CD14-positive monocyte (primary cell): ENCODE measurements at regions not wholly inside any gene's neighbourhood (a gene's known extent, or its start where the extent isn't known, plus 50 kb on each side); places are given as distances from the start of the nearest gene placed in this dataset.
"Not testable (repeated sequence)": the region's sequence is repeated elsewhere in the genome, so short reads cannot be mapped to it uniquely, and the experiment has no call there.

Experiments
- DNase-seq, 3 donors: peaks; one replicate each; pipeline ENCODE4 v3.0.0-alpha.2; 2011 to 2022
- H2AFZ ChIP-seq: 2 replicates; pipeline ENCODE4 v1.6.0; 2012; ENCODE audit warnings: mild to moderate bottlenecking, low read depth, low read length, inconsistent platforms; ENCODE audit not compliant: insufficient read depth, poor library complexity, severe bottlenecking
- H3K27ac ChIP-seq, 2 donors: 1 replicate in 1 of 2; 2 replicates in 1 of 2; pipeline ENCODE4 v1.5.1; 2012 to 2013; ENCODE audit warnings: low read length in 2 of 2, control low read depth in 1 of 2, inconsistent platforms in 1 of 2, low read depth in 1 of 2, mild to moderate bottlenecking in 1 of 2
- H3K27me3 ChIP-seq, 2 donors: one replicate each; pipeline versions ENCODE4 v1.6.0 to v1.6.1; 2011 to 2013; ENCODE audit warnings: low read length in 2 of 2; ENCODE audit not compliant: control insufficient read depth in 2 of 2, insufficient read depth in 2 of 2
- H3K36me3 ChIP-seq, 2 donors: replicated peaks in 1 of 2; 1 replicate in 1 of 2; 2 replicates in 1 of 2; pipeline versions ENCODE4 v1.5.1 to v1.6.1; 2012 to 2013; ENCODE audit warnings: low read length in 2 of 2, control low read depth in 1 of 2, inconsistent platforms in 1 of 2, mild to moderate bottlenecking in 1 of 2; ENCODE audit not compliant: insufficient read depth in 2 of 2, control insufficient read depth in 1 of 2
- H3K4me1 ChIP-seq, 2 donors: 1 replicate in 1 of 2; 2 replicates in 1 of 2; pipeline versions ENCODE4 v1.5.1 to v1.6.1; 2012 to 2013; ENCODE audit warnings: low read length in 2 of 2, control low read depth in 1 of 2, inconsistent platforms in 1 of 2, mild to moderate bottlenecking in 1 of 2, moderate library complexity in 1 of 2; ENCODE audit not compliant: insufficient read depth in 2 of 2, control insufficient read depth in 1 of 2
- H3K4me2 ChIP-seq: replicated peaks from 2 replicates; pipeline ENCODE3; 2012; ENCODE audit warnings: low read length, moderate library complexity, mild to moderate bottlenecking; ENCODE audit not compliant: poor library complexity, severe bottlenecking; ENCODE audit errors: extremely low read depth
- H3K4me3 ChIP-seq, 3 experiments: fragments of 200-600 bp in 1 of 3; sonication (generic) in 1 of 3; replicated peaks in 1 of 3; 1 replicate in 2 of 3; 2 replicates in 1 of 3; pipeline ENCODE4 v1.5.1; 2011 to 2013; ENCODE audit warnings: low read length in 3 of 3, mild to moderate bottlenecking in 3 of 3, control low read depth in 2 of 3, low read depth in 2 of 3, inconsistent platforms in 1 of 3, moderate library complexity in 1 of 3
- H3K79me2 ChIP-seq: 2 replicates; pipeline ENCODE4 v1.6.0; 2012; ENCODE audit warnings: mild to moderate bottlenecking, control low read depth, inconsistent platforms, low read length, moderate library complexity; ENCODE audit not compliant: insufficient read depth
- H3K9ac ChIP-seq: 2 replicates; pipeline ENCODE4 v1.6.0; 2017; ENCODE audit warnings: low read length, mild to moderate bottlenecking; ENCODE audit not compliant: insufficient read depth, poor library complexity, severe bottlenecking
- H3K9me3 ChIP-seq, 2 donors: replicated peaks in 1 of 2; 1 replicate in 1 of 2; 2 replicates in 1 of 2; pipeline versions ENCODE4 v1.5.1 to v1.6.1; 2012 to 2013; ENCODE audit warnings: low read length in 2 of 2, control low read depth in 1 of 2; ENCODE audit not compliant: control insufficient read depth in 1 of 2, insufficient read depth in 1 of 2
- H4K20me1 ChIP-seq: 2 replicates; pipeline ENCODE4 v1.6.0; 2012; ENCODE audit warnings: mild to moderate bottlenecking, low read length, control low read depth, moderate library complexity; ENCODE audit not compliant: insufficient read depth
- H3K27ac Mint-ChIP-seq, 7 donors: one replicate each; pipeline ENCODE4 v1.8.0; 2020; ENCODE audit warnings: mild to moderate bottlenecking in 7 of 7, mixed read lengths in 7 of 7, moderate library complexity in 6 of 7, inconsistent platforms in 2 of 7
- H3K27me3 Mint-ChIP-seq, 3 donors: one replicate each; pipeline ENCODE4 v1.8.0; 2021 to 2022; ENCODE audit warnings: low read depth in 3 of 3, mild to moderate bottlenecking in 3 of 3, mixed read lengths in 3 of 3, moderate library complexity in 3 of 3, inconsistent platforms in 1 of 3
- H3K36me3 Mint-ChIP-seq, 2 donors: one replicate each; pipeline ENCODE4 v1.8.0; 2020; ENCODE audit warnings: mixed read lengths in 2 of 2, inconsistent platforms in 1 of 2, mild to moderate bottlenecking in 1 of 2
- H3K4me1 Mint-ChIP-seq: one replicate; pipeline ENCODE4 v1.8.0; 2020; ENCODE audit warnings: mild to moderate bottlenecking, mixed read lengths
- H3K4me3 Mint-ChIP-seq, 2 donors: one replicate each; pipeline ENCODE4 v1.8.0; 2020; ENCODE audit warnings: mild to moderate bottlenecking in 2 of 2, mixed read lengths in 2 of 2, moderate library complexity in 1 of 2
- H3K9me3 Mint-ChIP-seq, 7 donors: one replicate each; pipeline ENCODE4 v1.8.0; 2020 to 2022; ENCODE audit warnings: mixed read lengths in 7 of 7, mild to moderate bottlenecking in 6 of 7, moderate library complexity in 6 of 7, inconsistent platforms in 2 of 7
- CTCF ChIP-seq: fragments of 200-600 bp; IDR thresholded peaks from one replicate; pipeline ENCODE4 v1.8.0; 2022; ENCODE audit warnings: antibody characterized with exemption, mild to moderate bottlenecking
- WGBS: methylation state at CpG from one replicate; pipeline ENCODE4 v1.1.5; 2013; ENCODE audit warnings: missing lambda C conversion rate; ENCODE audit not compliant: insufficient coverage; 5-methylcytosine and 5-hydroxymethylcytosine counted together
- intact Hi-C, 2 donors: fragments of 100-400 bp; cut with micrococcal nuclease; formaldehyde crosslinking; loops; one replicate each; pipeline versions ENCODE4 v1.15.0 to v1.15.1; 2023

GRCh38 chr5:169521366-169521983 is 62.1 kb upstream of the SPDL1 start:
- no peak overlapping the region for H3K4me2 ChIP-seq
- no peaks in the 10 kb centered on the region for H3K27me3 ChIP-seq
- H2AFZ ChIP-seq: no peak overlapping the region
- H3K79me2 ChIP-seq: no peaks in the 10 kb centered on the region
- H4K20me1 ChIP-seq: no peaks in the 10 kb centered on the region
- no peak overlapping the region for H3K4me3 ChIP-seq
- intact Hi-C loops: no loop called here
- no peak overlapping the region for H3K9ac ChIP-seq
- Mint-ChIP-seq H3K9me3 (peaks cover under 1 to 14% (median 5%) of the 10 kb centered on the region in 7 donors), H3K27me3 (peaks cover 1 to 5% (median 4%) of the 10 kb centered on the region in 3 donors), H3K4me1 (no peaks in the 10 kb centered on the region), H3K4me3 (no peak overlapping the region), H3K27ac (no peak overlapping the region), H3K36me3 (no peaks in the 10 kb centered on the region)
- H3K9me3 ChIP-seq: no peaks in the 10 kb centered on the region
- no peak for TF ChIP-seq CTCF
- H3K36me3 ChIP-seq: no peaks in the 10 kb centered on the region
- no peaks in the 10 kb centered on the region for H3K4me1 ChIP-seq
- H3K27ac ChIP-seq: no peak overlapping the region
- 81% methylated on average over 6 of the region's 7 CpGs for WGBS
- DNase-seq: no peak

GRCh38 chr5:169519358-169519757 is 64.2 kb upstream of the SPDL1 start:
- no peak overlapping the region for H3K27ac ChIP-seq
- no peaks in the 10 kb centered on the region for H4K20me1 ChIP-seq
- H3K4me2 ChIP-seq: no peak overlapping the region
- H3K4me1 ChIP-seq: no peaks in the 10 kb centered on the region
- no peaks in the 10 kb centered on the region for H3K27me3 ChIP-seq
- Mint-ChIP-seq H3K9me3 (peaks cover 0 to 9% (median 5%) of the 10 kb centered on the region in 7 donors), H3K4me1 (no peaks in the 10 kb centered on the region), H3K36me3 (no peaks in the 10 kb centered on the region), H3K4me3 (no peak overlapping the region), H3K27ac (no peak overlapping the region), H3K27me3 (peaks cover 1 to 5% (median 4%) of the 10 kb centered on the region in 3 donors)
- H3K9ac ChIP-seq: no peak overlapping the region
- H2AFZ ChIP-seq: no peak overlapping the region
- H3K36me3 ChIP-seq: no peaks in the 10 kb centered on the region
- no peak overlapping the region for H3K4me3 ChIP-seq
- DNase-seq: no peak
- H3K9me3 ChIP-seq: no peaks in the 10 kb centered on the region
- TF ChIP-seq CTCF: no peak
- intact Hi-C loops: no loop called here
- H3K79me2 ChIP-seq: no peaks in the 10 kb centered on the region

- H3K9ac ChIP-seq, H2AFZ ChIP-seq, H3K79me2 ChIP-seq, H3K36me3 Mint-ChIP-seq, H3K36me3 ChIP-seq, H3K4me3 Mint-ChIP-seq, H3K4me2 ChIP-seq, H3K9me3 ChIP-seq, H3K4me3 ChIP-seq, H3K9me3 Mint-ChIP-seq, H3K4me1 Mint-ChIP-seq, H3K27me3 ChIP-seq, intact Hi-C loops, DNase-seq, H3K27ac Mint-ChIP-seq, H4K20me1 ChIP-seq, H3K27me3 Mint-ChIP-seq, H3K27ac ChIP-seq, H3K4me1 ChIP-seq: not testable (repeated sequence)
These were observed 64.8 kb upstream of the SPDL1 start for GRCh38 chr5:169518779-169519178.
